Activated CD8-positive, alpha-beta memory T cell treated with anti-CD3 and anti-CD28 coated beads, Interleukin-2, amount 10 ng/mL, durations not matched to agents 7 days and 5 days (primary cell): ENCODE measurements at regions not wholly inside any gene's neighbourhood (a gene's known extent, or its start where the extent isn't known, plus 50 kb on each side); places are given as distances from the start of the nearest gene placed in this dataset.

Experiments
- ATAC-seq: fragments of 150-1000 bp; cut with Tn5 transposase; one replicate; pipeline ENCODE4 v1.10.0; 2021; ENCODE audit warnings: moderate library complexity
- CTCF ChIA-PET: fragments of 350-600 bp; sonication (Branson Sonifier 250); formaldehyde crosslinking; loops from one replicate; lab custom pipeline; 2021; ENCODE audit warnings: antibody characterized with exemption; lab: Charles Lee
- DNase-seq: peaks from one replicate; pipeline ENCODE4 v3.0.0-alpha.2; 2020
- H3K27ac Mint-ChIP-seq: one replicate; pipeline ENCODE4 v1.8.0; 2021; ENCODE audit warnings: mild to moderate bottlenecking, mixed read lengths
- H3K27me3 Mint-ChIP-seq: one replicate; pipeline ENCODE4 v1.8.0; 2021; ENCODE audit warnings: mixed read lengths
- H3K36me3 Mint-ChIP-seq: one replicate; pipeline ENCODE4 v1.8.0; 2021; ENCODE audit warnings: mild to moderate bottlenecking, mixed read lengths
- H3K4me1 Mint-ChIP-seq: one replicate; pipeline ENCODE4 v1.8.0; 2021; ENCODE audit warnings: mixed read lengths
- H3K4me3 Mint-ChIP-seq: one replicate; pipeline ENCODE4 v1.8.0; 2021; ENCODE audit warnings: mild to moderate bottlenecking, moderate library complexity, mixed read lengths
- H3K9me3 Mint-ChIP-seq: one replicate; pipeline ENCODE4 v1.8.0; 2022; ENCODE audit warnings: low read depth, mixed read lengths

- no peak for ATAC-seq
- Mint-ChIP-seq H3K36me3 (no peaks in the 10 kb centered on the region), H3K9me3 (no peaks in the 10 kb centered on the region), H3K27me3 (no peaks in the 10 kb centered on the region), H3K4me1 (no peaks in the 10 kb centered on the region), H3K27ac (no peak overlapping the region), H3K4me3 (no peak overlapping the region)
- CTCF ChIA-PET, result no interaction called here
- DNase-seq, result no peak
Measured at GRCh38 chr4:176545872-176546271, 226.1 kb downstream of the SPCS3 start.

- DNase-seq (no peak), ATAC-seq (no peak)
- no peaks in the 10 kb centered on the region for H3K27me3 Mint-ChIP-seq
- no peak overlapping the region for H3K4me3 Mint-ChIP-seq
- H3K9me3 Mint-ChIP-seq, result no peaks in the 10 kb centered on the region
- H3K27ac Mint-ChIP-seq, result no peak overlapping the region
- H3K4me1 Mint-ChIP-seq, result no peaks in the 10 kb centered on the region
- no peaks in the 10 kb centered on the region for H3K36me3 Mint-ChIP-seq
- CTCF ChIA-PET, result no interaction called here
Measured at GRCh38 chr4:176546975-176547374, 227.2 kb downstream of the SPCS3 start.

DNA sequence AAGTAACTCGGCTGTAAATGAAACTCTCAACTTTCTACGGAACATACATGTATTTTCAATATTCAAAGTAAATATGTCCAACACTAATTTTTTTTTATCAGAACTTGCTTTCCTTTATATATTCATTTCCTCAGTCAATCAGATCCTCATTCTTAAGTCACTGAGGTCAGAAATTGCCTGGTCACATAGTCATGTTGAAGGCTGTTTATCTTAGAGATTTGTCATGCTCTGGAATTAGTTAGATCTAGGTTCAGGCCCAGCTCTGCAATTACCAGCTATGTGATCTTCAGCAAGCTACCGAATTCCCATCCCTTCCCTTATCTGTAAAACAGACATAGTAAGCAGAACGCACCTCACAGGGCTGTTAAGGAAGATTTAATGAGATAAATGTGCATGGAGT, 228.8 kb downstream of the SPCS3 start:
- Mint-ChIP-seq H3K27me3 (no peaks in the 10 kb centered on the region), H3K36me3 (no peaks in the 10 kb centered on the region), H3K4me3 (no peak overlapping the region), H3K4me1 (no peaks in the 10 kb centered on the region), H3K27ac (no peak overlapping the region), H3K9me3 (no peaks in the 10 kb centered on the region)
- no peak for DNase-seq
- CTCF ChIA-PET, result no interaction called here
- no peak for ATAC-seq

DNA sequence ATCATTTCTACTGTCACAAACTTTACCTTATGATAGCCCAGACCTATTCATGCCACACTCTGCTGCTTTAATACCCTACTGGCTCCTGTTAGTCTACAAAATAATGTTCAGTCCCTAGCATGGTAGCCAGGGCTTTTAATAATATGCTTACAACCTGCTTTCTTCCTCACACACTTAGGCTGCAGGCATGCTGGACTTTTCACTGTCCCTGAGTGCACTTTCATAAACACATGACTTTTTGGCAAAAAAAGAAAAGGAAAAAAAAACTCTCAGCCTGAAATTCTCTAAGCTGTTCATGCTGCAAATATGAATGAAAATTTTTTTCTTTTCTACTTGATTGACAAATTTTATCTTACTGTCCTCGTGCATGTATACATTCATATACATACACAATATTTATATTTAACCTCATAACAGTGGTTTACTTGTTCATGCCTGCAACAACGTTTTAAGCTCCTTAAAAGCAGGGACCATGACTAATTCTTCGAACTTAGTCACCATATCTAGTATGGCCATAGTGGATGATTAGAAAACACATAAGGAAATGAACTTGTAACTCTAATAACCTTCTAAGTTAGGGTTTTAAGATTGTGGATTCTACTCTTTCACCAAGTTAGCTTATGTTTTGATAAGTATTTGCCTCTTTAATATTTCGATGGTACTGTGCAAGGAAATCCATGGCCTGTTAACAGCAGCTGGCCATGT, 229.5 kb downstream of the SPCS3 start:
- no peak for DNase-seq
- Mint-ChIP-seq H3K4me1 (no peaks in the 10 kb centered on the region), H3K27me3 (no peaks in the 10 kb centered on the region), H3K27ac (no peak overlapping the region), H3K9me3 (no peaks in the 10 kb centered on the region), H3K36me3 (no peaks in the 10 kb centered on the region), H3K4me3 (no peak overlapping the region)
- CTCF ChIA-PET, result no interaction called here
- no peak for ATAC-seq

- CTCF ChIA-PET, result no interaction called here
- H3K4me1 Mint-ChIP-seq, result no peaks in the 10 kb centered on the region
- no peaks in the 10 kb centered on the region for H3K9me3 Mint-ChIP-seq
- H3K36me3 Mint-ChIP-seq, result no peaks in the 10 kb centered on the region
- no peaks in the 10 kb centered on the region for H3K27me3 Mint-ChIP-seq
- DNase-seq (no peak), ATAC-seq (no peak)
- no peak overlapping the region for H3K27ac Mint-ChIP-seq
- no peak overlapping the region for H3K4me3 Mint-ChIP-seq
Measured at GRCh38 chr4:176558661-176559060, 234.1 kb downstream of the VEGFC start.

DNA sequence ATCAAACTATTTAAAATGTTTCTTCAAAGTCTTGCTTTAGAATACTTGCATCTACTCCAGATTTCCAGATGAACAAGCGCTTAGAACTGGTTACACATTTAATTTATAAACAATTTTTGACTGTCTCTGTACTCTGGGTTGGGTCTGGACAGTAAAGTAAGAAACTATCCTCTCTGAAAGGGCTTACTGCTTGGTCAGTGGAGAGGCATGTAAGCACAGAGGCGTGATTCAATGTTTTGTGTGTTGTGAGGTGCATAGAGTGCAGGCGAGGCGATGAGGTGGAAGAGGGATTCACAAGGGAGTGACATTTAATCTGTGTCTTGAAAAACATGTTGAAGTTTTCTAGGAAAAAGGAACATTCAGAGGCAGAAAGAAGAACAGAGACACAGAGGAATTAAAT, 231.4 kb downstream of the VEGFC start:
- no peak for ATAC-seq
- Mint-ChIP-seq H3K36me3 (no peaks in the 10 kb centered on the region), H3K9me3 (no peaks in the 10 kb centered on the region), H3K27me3 (no peaks in the 10 kb centered on the region), H3K4me3 (no peak overlapping the region), H3K4me1 (no peaks in the 10 kb centered on the region), H3K27ac (no peak overlapping the region)
- DNase-seq, result no peak
- CTCF ChIA-PET, result no interaction called here

GRCh38 chr4:176563591-176563990, 229.1 kb downstream of the VEGFC start:
- no peaks in the 10 kb centered on the region for H3K9me3 Mint-ChIP-seq
- ATAC-seq, result no peak
- no peak for DNase-seq
- H3K4me1 Mint-ChIP-seq, result no peaks in the 10 kb centered on the region
- H3K36me3 Mint-ChIP-seq, result no peaks in the 10 kb centered on the region
- H3K27ac Mint-ChIP-seq, result no peak overlapping the region
- CTCF ChIA-PET, result no interaction called here
- H3K27me3 Mint-ChIP-seq, result no peaks in the 10 kb centered on the region
- no peak overlapping the region for H3K4me3 Mint-ChIP-seq

GRCh38 chr4:176565049-176565448, 227.7 kb downstream of the VEGFC start:
- Mint-ChIP-seq H3K4me1 (no peaks in the 10 kb centered on the region), H3K27me3 (no peaks in the 10 kb centered on the region), H3K36me3 (no peaks in the 10 kb centered on the region), H3K9me3 (no peaks in the 10 kb centered on the region), H3K4me3 (no peak overlapping the region), H3K27ac (no peak overlapping the region)
- DNase-seq, result no peak
- CTCF ChIA-PET, result no interaction called here
- no peak for ATAC-seq

DNA sequence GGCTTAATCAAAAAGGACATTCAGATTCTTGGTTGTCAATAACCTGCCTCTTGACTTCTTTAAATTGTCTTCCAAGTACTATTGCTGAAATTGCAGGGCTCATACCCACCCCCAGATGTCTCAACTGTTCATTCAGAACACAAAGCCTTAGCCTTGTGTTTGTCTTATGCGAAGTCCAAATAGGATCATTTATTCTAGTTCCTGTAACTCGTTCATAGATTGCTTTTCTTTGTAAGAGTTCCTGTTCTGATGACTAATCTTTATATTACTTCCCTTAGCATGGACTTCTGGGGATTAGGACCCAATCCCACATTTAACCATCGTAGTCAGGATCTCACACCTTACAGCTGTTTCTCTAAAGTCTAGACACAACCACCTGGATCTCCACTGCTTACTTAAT, 226.0 kb downstream of the VEGFC start:
- Mint-ChIP-seq H3K9me3 (no peaks in the 10 kb centered on the region), H3K27me3 (no peaks in the 10 kb centered on the region), H3K27ac (no peak overlapping the region), H3K36me3 (no peaks in the 10 kb centered on the region), H3K4me3 (no peak overlapping the region), H3K4me1 (no peaks in the 10 kb centered on the region)
- CTCF ChIA-PET, result no interaction called here
- DNase-seq (no peak), ATAC-seq (no peak)

DNA sequence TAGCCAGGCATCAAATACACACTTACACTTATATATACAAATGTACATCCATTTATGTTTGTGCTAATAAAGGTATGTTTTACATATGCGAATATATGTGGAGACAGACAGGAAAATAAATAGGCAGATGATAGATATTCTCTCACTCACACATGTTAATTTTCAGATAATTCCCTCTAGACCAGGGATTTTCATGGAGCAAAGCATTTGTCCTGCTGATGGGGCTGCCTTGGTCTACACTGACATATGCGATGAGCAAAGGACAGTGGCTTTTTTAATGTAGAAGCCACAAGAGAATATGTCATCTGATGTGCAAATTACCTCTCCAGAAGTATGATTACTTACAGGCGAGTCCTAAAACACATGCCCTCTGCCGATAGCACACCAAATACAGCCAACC, 224.5 kb downstream of the VEGFC start:
- no peaks in the 10 kb centered on the region for H3K27me3 Mint-ChIP-seq
- no peaks in the 10 kb centered on the region for H3K4me1 Mint-ChIP-seq
- no peak overlapping the region for H3K27ac Mint-ChIP-seq
- no peaks in the 10 kb centered on the region for H3K36me3 Mint-ChIP-seq
- CTCF ChIA-PET, result no interaction called here
- ATAC-seq, result no peak
- no peaks in the 10 kb centered on the region for H3K9me3 Mint-ChIP-seq
- DNase-seq, result no peak
- H3K4me3 Mint-ChIP-seq, result no peak overlapping the region

- Mint-ChIP-seq H3K4me1 (no peaks in the 10 kb centered on the region), H3K36me3 (no peaks in the 10 kb centered on the region), H3K9me3 (no peaks in the 10 kb centered on the region), H3K27me3 (no peaks in the 10 kb centered on the region), H3K27ac (no peak overlapping the region), H3K4me3 (no peak overlapping the region)
- ATAC-seq (no peak), DNase-seq (no peak)
- CTCF ChIA-PET, result no interaction called here
Measured at GRCh38 chr4:176569301-176569700, 223.4 kb downstream of the VEGFC start.

- H3K4me1 Mint-ChIP-seq, result no peaks in the 10 kb centered on the region
- CTCF ChIA-PET, result no interaction called here
- no peaks in the 10 kb centered on the region for H3K9me3 Mint-ChIP-seq
- ATAC-seq (no peak), DNase-seq (no peak)
- no peaks in the 10 kb centered on the region for H3K27me3 Mint-ChIP-seq
- H3K36me3 Mint-ChIP-seq, result no peaks in the 10 kb centered on the region
- no peak overlapping the region for H3K4me3 Mint-ChIP-seq
- H3K27ac Mint-ChIP-seq, result no peak overlapping the region
Measured at GRCh38 chr4:176571206-176571605, 221.5 kb downstream of the VEGFC start.

DNA sequence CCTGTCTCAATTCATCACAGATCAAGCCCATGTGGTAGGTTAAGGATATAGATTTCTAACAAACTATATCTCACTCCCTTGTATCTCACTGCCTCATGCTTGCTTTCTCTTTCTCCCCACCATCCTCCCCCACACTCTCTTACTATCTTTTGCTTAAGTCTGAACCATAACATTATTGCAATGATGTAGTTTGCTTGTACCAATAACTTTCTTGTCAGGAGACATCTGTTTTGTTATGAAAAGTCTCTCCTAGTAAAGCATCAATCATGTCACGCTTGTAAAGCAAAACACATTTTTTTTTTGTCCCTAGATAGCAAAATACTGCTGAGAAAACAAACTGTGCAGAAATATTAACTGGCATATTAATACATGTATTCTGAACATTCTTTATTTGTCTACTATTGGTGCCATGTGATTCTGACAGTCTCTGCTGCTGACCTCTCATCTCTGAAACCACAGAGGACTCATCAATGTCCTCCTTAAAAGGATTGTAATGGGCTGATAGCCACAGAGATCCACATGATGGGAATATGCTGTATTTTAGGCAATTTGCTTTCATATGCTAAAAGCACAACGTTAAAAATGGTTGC, 217.5 kb downstream of the VEGFC start:
- H3K9me3 Mint-ChIP-seq, result no peaks in the 10 kb centered on the region
- no peaks in the 10 kb centered on the region for H3K36me3 Mint-ChIP-seq
- DNase-seq (no peak), ATAC-seq (no peak)
- CTCF ChIA-PET, result no interaction called here
- no peak overlapping the region for H3K27ac Mint-ChIP-seq
- H3K27me3 Mint-ChIP-seq, result no peaks in the 10 kb centered on the region
- H3K4me1 Mint-ChIP-seq, result no peaks in the 10 kb centered on the region
- no peak overlapping the region for H3K4me3 Mint-ChIP-seq

GRCh38 chr4:176579226-176579625, 213.5 kb downstream of the VEGFC start:
- Mint-ChIP-seq H3K27ac (no peak overlapping the region), H3K27me3 (no peaks in the 10 kb centered on the region), H3K4me1 (no peaks in the 10 kb centered on the region), H3K4me3 (no peak overlapping the region), H3K36me3 (no peaks in the 10 kb centered on the region), H3K9me3 (no peaks in the 10 kb centered on the region)
- DNase-seq, result no peak
- CTCF ChIA-PET, result no interaction called here
- no peak for ATAC-seq
